ENCODE measurements at regions not wholly inside any gene's neighbourhood (a gene's known extent, or its start where the extent isn't known, plus 50 kb on each side); places are given as distances from the start of the nearest gene placed in this dataset.

DNA sequence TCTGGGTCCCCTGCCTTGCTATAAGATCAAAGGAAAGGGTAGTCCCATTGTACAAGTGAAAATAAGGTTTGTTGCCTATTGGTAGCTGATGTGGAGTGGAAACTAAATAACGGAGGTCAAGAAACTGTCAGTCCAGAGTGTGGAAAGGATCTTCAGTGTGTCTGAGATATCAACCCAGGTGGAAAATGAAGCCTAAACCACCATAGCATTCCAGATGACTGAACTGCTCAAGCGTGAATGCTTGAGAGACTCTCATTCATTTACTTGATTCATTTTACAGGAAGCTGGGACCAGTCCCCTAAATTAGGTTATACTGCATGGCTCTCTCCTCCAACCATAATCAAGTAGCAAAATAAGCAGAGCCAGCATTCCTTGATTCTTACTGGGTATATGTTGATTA is 116.0 kb upstream of the SLC28A3 start:
- FAIRE-seq: no peak

DNA sequence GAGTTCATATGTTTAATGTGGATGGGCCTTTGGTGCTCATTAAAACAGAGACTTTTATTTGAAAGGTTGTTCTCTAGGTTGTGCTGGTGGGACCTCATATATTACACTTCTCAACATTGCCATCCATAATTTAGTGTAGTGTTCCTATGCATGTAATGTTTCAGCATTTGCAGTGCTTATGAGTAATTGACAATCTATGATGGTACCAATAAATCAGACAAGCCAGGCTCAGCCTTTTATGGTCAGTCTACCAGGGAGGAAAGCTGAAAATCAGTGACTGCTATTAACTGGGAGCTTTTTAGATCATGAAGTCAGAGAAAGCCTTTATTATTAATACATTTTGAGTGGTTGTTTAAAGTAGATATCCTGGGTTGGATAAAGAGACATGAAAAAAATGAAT is 120.1 kb upstream of the SLC28A3 start:
- FAIRE-seq: no peak

- no peak for FAIRE-seq
These were observed 122.7 kb upstream of the SLC28A3 start for GRCh38 chr9:84463272-84463671.

DNA sequence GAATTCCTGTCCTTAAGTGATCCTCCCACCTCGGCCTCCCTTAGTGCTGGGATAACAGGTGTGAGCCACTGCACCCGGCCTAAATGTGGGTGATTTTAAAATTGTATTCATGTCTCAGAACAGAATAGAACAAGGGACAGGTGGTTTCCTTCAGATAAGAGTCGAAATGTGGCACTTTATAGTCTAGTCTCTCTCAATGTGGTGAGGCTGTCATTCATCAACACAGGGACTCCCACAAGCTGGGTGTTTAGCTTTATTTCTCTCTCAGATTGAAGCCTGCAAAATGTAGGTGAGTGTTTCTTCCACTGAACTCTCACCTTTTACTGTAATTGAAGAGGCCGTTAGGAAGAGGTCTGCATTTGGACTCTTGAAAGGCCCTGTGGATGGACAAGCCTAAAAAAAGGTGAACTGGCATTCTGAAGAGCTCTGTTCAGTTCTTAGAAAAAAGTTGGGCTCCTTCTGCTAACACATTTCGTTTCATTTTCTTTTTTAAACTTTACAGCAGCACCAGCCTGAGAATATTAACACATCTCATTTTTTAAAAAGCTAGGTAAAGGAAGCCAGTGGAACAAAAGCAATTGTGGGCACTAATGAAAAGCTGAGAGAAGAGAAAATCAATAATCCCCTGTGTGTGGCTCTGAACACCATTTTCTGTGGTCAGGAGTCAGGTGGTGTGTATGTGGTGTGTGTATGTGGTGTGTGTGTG is 126.2 kb upstream of the SLC28A3 start:
- no peak for FAIRE-seq

DNA sequence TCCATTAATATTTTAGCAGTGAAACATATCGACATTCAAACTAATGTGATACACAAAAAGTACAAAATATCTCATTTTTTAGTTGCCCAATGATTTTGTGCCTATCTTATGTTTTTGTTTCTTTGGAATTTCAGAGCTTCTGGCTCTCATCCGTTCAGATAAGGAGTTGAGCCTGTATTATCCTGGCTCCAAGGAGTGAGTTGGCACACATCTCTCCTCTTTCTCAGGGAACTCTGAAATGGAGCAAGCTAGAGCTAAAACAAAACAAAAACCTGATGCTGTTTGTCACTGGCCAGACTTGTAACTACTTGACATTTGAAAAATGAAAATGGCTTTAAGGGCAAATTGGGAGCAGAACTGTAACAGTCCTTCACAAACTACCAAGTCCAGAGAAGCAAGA is 131.3 kb upstream of the SLC28A3 start:
- no peak for FAIRE-seq

- no peak for FAIRE-seq
These were observed 138.4 kb upstream of the SLC28A3 start for GRCh38 chr9:84478996-84479395.

- FAIRE-seq: no peak
These were observed 139.5 kb upstream of the SLC28A3 start for GRCh38 chr9:84480071-84480470.

DNA sequence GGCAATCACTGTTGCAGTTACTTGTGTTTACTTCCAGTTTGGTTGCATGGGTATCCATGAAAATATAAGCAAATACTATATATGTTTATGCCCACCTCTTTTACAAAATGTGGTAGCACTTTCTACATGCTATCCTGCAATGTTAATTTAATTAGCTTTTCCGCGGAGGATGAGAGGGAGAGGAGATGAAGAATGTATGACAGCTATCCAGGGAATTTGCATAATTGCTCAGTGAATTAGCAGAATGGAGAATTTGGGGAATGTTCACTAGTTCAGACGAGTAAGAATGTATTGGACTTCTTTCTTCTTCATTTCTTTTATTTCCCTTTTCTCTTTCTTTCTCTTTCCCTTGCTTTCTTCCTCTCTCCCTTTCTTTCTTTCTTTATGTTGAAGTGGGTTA is 140.7 kb upstream of the SLC28A3 start:
- no peak for FAIRE-seq

GRCh38 chr9:84481636-84482218 is 141.2 kb upstream of the SLC28A3 start:
- FAIRE-seq: no peak

- FAIRE-seq: no peak
These were observed 142.0 kb upstream of the SLC28A3 start for GRCh38 chr9:84482607-84483006.

DNA sequence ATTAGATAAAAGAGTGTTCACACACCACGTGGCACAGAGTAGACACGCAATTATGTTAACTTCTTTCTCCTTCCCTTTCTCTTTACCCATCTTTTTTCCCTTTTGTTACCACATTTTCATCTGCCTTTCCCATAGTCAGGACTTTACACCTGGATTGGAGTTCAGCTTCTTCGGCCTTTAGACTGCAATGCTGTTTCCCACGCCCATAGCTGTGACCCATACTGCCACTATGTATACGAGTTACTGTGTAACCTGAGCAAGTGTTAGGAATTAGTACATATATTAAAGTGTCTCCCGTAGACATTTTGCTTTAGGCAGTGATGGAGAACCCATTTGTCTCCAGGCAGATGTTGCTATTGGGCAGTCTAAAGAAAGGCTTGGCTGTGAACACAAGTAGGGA is 143.6 kb upstream of the SLC28A3 start:
- no peak for FAIRE-seq

DNA sequence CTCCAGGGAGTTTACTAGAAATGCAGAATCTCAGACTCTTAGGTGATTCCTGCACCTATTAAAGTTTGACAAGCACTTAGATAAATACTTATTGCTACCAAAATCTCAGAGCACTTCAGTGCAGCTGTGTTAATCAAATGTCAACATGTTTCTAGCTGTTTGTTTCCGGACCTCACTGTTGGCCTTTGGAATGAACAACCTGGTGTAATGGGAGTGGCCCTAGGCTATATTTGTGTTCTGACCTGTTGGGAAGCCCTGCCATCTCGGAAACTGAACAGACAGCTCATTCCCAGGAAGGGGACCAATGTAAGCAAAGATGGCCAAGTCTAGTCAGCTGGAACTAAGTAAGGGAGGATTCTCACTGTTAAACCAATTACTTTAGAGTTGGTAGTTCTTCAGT is 145.0 kb upstream of the SLC28A3 start:
- no peak for FAIRE-seq

DNA sequence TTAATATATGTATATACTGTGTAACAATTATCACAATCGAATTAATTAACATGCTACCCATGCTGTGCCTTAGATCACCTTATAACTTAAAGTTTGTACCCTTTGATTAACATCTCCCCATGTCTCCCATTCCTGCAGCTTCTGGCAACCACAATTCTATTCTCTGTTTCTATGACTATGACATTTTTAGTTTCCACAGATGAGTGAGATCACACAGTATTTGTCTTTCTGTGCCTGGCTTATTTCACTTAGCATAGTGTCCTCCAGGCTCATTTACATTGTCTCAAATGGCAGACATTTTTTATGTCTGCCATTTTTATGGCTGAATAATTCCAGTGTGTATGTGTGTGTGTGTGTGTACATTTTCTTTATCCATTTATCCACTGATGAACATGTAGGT is 146.1 kb upstream of the SLC28A3 start:
- no peak for FAIRE-seq

DNA sequence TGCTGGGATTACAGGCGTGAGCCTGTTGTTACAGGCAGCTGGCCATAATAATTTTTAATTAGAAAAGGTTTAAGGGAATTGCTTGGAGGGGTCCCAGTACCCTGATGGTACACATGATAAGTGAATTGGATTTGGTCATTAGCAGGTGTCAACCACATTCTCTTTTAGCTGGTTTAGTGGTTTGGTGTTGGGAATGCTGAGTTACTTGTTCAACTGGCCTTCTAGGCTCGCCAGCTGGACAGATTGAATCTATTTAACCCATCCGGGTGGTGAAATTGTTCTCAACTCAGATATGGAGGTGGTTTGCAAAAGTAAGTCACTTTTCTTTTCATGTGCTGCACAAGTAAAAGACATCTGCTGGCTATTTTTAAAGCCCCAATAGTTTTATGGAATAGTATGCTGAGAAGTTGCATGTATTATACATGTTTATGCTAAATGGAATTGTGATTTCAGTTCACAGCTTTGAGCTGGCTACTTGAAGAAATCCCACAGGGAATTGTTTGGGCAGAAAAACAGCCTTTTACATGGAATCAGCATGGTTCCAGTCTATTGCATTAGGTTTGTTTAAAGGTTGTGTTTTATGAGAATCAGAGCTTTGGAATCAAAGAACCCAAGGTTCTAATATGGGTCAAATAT is 149.8 kb upstream of the SLC28A3 start:
- FAIRE-seq: no peak

- no peak for FAIRE-seq
These were observed 150.3 kb upstream of the SLC28A3 start for GRCh38 chr9:84490842-84491325.

GRCh38 chr9:84492366-84493159 is 152.0 kb upstream of the SLC28A3 start:
- FAIRE-seq: no peak

DNA sequence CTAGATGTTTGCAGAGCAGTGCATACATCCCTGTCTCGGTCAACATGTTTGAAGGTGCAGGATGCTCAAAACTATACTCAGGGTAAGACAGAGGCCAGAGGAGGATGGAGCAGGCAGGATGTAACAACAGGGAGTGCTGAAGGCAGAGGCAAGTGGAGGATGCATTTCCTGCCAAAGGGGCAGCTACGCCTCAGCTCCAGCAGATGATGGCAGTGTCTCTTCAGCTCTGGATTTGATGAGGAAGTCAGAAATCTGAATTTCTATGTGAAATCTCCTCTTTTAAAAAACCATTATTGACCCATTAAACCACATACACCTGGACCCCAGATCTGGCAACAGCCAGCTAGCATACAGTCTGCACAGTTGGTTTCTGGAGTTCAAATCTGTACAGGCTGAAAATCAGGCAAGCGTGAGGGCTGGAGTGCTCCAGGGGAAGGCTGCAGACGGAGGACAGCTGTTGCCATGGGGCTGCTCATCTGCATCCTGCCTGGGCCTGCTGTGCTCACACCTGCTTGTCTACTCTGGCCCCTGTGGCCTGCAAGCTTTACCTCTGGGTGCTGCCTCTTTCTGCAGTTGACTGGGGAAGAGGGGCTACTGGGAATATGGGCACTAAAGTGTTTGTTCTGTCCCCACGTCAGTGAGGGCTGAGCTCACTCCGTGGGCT is 152.9 kb upstream of the SLC28A3 start:
- no peak for FAIRE-seq

GRCh38 chr9:84499969-84500582 is 159.5 kb upstream of the SLC28A3 start:
- FAIRE-seq: no peak

DNA sequence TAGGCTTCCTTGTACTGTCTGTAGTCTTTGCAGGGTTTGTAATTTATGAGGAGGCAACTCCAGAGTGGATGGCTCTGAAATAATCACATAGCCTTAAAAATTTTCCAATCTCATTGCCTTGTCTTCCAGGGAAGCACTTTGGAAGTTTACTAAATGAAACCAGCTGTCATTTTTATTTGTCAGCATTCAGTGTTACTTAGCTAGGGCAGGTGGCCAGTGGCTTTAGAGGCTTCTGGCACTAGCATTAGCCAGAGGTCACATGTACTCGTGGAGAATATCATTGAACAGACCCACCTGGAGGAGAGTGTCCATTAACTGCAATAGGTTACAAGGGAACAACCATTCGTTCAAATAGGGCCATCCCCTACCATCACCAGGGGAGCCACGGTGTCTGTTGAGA is 160.3 kb upstream of the SLC28A3 start:
- FAIRE-seq: no peak

DNA sequence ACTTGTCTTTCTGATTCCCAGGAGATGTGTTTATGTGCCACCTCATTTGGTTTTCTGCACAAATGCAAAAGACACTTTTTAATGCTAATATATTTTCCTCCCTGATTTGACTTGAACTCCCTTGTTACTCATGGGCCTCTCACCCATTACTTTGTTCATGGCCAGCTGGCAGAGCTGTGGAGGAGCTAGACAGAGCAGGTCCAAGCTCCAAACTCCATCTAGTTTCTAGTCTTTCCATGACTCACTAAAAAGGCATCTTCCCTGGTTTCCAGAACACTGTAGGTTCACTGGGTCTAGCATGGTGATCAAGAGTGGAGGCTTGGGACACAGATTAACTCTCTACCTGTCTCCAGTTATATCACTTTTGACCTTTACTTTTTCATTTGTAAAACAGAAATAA is 161.0 kb upstream of the SLC28A3 start:
- no peak for FAIRE-seq

GRCh38 chr9:84502066-84502465 is 161.5 kb upstream of the SLC28A3 start:
- FAIRE-seq: no peak

DNA sequence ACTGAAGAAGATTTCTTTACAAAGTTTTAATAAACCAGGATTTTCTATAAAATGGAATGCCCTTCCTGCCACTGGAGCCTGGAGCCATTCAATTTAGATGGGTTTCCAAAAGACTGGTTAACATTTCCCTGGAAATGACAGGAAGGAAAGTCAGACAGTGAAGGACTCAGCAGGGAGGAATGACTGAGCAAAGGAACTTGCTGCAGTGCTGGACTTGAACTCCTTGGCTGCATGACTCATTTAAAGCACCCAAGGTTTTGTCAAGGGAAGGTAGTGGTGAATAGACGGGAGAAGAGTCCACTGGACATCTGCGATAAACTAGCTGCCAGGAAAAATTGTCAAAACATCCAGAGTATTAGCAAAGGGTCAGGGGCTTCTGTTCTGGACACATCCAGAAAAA is 163.8 kb upstream of the SLC28A3 start:
- no peak for FAIRE-seq

GRCh38 chr9:84511651-84512050 is 157.9 kb upstream of the NTRK2 start:
- no peak for FAIRE-seq
